Cardiac muscle cell (in vitro differentiated cells and primary cell): ENCODE measurements at regions not wholly inside any gene's neighbourhood (a gene's known extent, or its start where the extent isn't known, plus 50 kb on each side); places are given as distances from the start of the nearest gene placed in this dataset.

Source experiments
- DNase-seq, 2 donors: peaks; one replicate each; pipeline versions ENCODE4 v3.0.0 to v3.0.0-alpha.2; 2010 to 2017; ENCODE audit warnings: low read depth in 1 of 2, low spot score in 1 of 2
- H3K27ac ChIP-seq: fragments of 200-600 bp; sonication (generic); 2 replicates; pipeline ENCODE4 v1.5.1; 2016
- H3K27me3 ChIP-seq: fragments of 200-600 bp; sonication (generic); 2 replicates; pipeline ENCODE4 v1.6.0; 2016; ENCODE audit warnings: control low read depth
- H3K36me3 ChIP-seq: fragments of 200-600 bp; sonication (generic); 2 replicates; pipeline ENCODE4 v1.5.1; 2016; ENCODE audit warnings: control low read depth
- H3K4me1 ChIP-seq: fragments of 200-600 bp; sonication (generic); 2 replicates; pipeline ENCODE4 v1.8.1; 2017; ENCODE audit warnings: low read depth, mild to moderate bottlenecking, mixed run types
- H3K4me3 ChIP-seq: fragments of 200-600 bp; sonication (generic); 2 replicates; pipeline ENCODE4 v1.5.1; 2016; ENCODE audit warnings: mild to moderate bottlenecking
- H3K9me3 ChIP-seq: fragments of 200-600 bp; sonication (generic); 2 replicates; pipeline ENCODE4 v1.5.1; 2017; ENCODE audit warnings: low read depth, mild to moderate bottlenecking, control low read depth
- TF ChIP-seq, protein P1 (sequence below): IDR thresholded peaks from 2 replicates; pipeline ENCODE4 v1.5.1; 2012; ENCODE audit warnings: low read depth, mild to moderate bottlenecking, low read length

DNA sequence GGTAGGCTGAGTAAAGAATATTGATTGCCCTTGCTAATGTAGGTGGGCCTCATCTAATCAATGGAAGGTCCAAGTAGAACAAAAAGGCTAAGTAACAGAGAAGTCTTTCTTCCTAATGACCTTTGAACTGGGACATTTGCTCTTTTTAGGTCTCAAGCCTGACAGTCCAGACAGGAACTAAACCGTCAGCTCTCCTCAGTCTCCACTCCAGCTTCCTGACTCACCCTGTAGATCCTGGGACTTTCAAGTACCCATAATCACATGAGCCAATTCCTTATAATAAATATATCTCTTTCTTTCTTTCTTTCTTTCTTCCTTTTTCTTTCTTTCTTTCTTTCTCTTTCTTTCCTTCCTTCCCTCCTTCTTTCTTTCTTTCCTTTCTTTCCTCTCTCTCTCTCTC is 479.5 kb upstream of the PAPPA start:
- TF ChIP-seq, protein P1, sequence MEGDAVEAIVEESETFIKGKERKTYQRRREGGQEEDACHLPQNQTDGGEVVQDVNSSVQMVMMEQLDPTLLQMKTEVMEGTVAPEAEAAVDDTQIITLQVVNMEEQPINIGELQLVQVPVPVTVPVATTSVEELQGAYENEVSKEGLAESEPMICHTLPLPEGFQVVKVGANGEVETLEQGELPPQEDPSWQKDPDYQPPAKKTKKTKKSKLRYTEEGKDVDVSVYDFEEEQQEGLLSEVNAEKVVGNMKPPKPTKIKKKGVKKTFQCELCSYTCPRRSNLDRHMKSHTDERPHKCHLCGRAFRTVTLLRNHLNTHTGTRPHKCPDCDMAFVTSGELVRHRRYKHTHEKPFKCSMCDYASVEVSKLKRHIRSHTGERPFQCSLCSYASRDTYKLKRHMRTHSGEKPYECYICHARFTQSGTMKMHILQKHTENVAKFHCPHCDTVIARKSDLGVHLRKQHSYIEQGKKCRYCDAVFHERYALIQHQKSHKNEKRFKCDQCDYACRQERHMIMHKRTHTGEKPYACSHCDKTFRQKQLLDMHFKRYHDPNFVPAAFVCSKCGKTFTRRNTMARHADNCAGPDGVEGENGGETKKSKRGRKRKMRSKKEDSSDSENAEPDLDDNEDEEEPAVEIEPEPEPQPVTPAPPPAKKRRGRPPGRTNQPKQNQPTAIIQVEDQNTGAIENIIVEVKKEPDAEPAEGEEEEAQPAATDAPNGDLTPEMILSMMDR = no peak
- no peak for DNase-seq
- no peak overlapping the region for H3K4me3 ChIP-seq
- H3K27me3 ChIP-seq = no peaks in the 10 kb centered on the region
- no peaks in the 10 kb centered on the region for H3K9me3 ChIP-seq
- H3K27ac ChIP-seq = no peak overlapping the region
- H3K4me1 ChIP-seq = no peaks in the 10 kb centered on the region
- H3K36me3 ChIP-seq = no peaks in the 10 kb centered on the region

DNA sequence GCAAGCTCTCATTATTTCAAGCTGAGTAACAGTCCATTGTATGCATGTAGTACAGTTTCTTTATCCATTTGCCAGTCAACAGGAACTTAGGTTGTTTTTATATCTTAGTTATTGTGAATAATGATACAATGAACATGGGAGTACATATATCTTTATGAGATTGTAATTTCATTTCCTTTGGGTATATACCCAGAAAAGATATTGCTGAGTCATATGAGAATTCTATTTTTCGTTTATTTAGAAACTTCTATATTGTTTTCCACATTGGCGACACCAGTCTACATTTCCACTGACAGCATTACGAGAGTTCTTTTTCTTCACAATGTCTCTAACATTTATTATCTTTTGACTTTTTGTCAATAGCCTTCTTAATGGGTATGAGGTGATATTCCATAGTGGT is 477.8 kb upstream of the PAPPA start:
- Histone ChIP-seq H3K4me3 (no peak overlapping the region), H3K36me3 (no peaks in the 10 kb centered on the region), H3K4me1 (no peaks in the 10 kb centered on the region), H3K27me3 (no peaks in the 10 kb centered on the region), H3K9me3 (no peaks in the 10 kb centered on the region), H3K27ac (no peak overlapping the region)
- TF ChIP-seq, protein P1 = no peak
- no peak for DNase-seq

DNA sequence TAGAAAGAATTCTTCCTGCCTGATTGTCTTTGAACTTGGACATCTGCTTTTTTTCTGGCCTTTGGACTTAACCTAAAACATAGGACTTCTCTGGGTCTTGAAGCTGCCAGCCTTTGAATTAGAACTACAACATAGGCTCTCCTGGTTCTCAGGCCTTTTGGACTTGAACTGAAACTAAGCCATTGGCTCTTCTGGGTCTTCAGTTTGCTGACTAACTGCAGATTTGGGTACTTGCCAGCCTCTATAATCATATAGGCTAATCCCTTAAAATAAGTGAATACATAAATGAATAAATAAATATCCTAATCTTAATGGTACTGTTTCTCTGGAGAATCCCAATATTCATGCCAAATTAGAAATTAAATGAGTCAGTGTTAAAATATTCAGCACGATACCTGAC is 473.4 kb upstream of the PAPPA start:
- TF ChIP-seq, protein P1 = no peak
- no peaks in the 10 kb centered on the region for H3K9me3 ChIP-seq
- DNase-seq = peak in 1 of 2 donors; percentile 38
- no peaks in the 10 kb centered on the region for H3K4me1 ChIP-seq
- H3K27me3 ChIP-seq = no peaks in the 10 kb centered on the region
- no peak overlapping the region for H3K27ac ChIP-seq
- H3K4me3 ChIP-seq = no peak overlapping the region
- no peaks in the 10 kb centered on the region for H3K36me3 ChIP-seq

DNA sequence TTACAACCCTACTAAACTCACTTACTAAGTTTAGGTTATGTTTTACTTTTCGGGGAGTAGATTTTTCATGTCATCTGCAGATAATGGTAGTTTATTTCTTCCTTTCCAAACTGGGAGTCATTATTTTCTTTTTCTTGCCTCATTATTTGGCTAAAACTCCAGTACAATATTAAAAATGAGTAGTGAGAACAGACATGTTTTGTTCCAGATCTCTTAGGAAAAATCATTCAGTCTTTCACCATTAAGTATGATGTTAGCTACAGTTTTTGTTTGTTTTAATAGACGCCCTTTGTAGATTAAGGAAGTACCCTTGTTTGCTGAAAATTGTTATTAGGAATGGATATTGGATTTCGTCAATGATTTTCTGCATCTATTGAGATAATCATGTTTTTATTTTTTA is 472.0 kb upstream of the PAPPA start:
- TF ChIP-seq, protein P1 = no peak
- no peaks in the 10 kb centered on the region for H3K27me3 ChIP-seq
- no peaks in the 10 kb centered on the region for H3K9me3 ChIP-seq
- no peaks in the 10 kb centered on the region for H3K36me3 ChIP-seq
- DNase-seq = no peak
- no peak overlapping the region for H3K4me3 ChIP-seq
- H3K4me1 ChIP-seq = no peaks in the 10 kb centered on the region
- H3K27ac ChIP-seq = no peak overlapping the region

DNA sequence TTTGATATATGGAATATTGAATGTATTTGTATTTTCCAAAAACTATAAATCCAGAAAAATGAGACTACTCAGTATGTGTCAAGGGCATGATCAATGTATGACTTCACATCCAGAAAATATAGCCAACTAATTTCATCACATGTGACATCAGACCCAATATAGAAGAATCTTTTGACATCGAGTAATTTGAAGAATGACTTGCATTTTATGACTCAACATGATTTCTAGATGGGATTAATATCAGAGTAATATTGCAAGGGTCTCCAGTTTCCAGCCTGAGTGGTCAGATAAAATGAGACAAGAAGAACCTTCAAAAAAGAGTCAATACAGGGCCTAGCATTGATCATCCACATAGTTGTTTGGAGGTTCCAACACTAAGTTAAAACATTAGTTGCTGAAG is 467.5 kb upstream of the PAPPA start:
- H3K27ac ChIP-seq = no peak overlapping the region
- H3K9me3 ChIP-seq = no peaks in the 10 kb centered on the region
- H3K4me3 ChIP-seq = no peak overlapping the region
- H3K36me3 ChIP-seq = no peaks in the 10 kb centered on the region
- no peaks in the 10 kb centered on the region for H3K4me1 ChIP-seq
- no peaks in the 10 kb centered on the region for H3K27me3 ChIP-seq
- TF ChIP-seq, protein P1 = no peak
- DNase-seq = no peak

DNA sequence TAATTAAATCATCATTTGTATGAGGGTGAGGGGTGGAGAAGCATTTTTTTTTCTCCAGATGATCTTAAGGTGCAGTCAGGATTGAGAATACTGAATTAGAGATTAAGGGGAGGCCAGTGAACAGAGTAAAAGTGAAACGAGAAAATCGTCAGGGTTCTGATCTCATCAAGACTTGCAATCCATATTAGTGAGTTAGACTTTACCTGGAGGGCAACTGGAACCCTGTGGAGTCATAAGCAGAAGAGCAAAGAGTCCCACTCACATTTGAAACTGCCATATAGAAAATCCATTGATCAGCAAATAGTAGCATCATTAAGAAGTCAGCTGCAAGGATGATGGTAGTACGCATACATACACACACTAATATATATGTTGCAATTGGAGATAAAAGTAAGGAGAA is 466.2 kb upstream of the PAPPA start:
- no peak overlapping the region for H3K27ac ChIP-seq
- H3K27me3 ChIP-seq = no peaks in the 10 kb centered on the region
- no peak for DNase-seq
- TF ChIP-seq, protein P1 = no peak
- no peak overlapping the region for H3K4me3 ChIP-seq
- H3K4me1 ChIP-seq = no peaks in the 10 kb centered on the region
- no peaks in the 10 kb centered on the region for H3K9me3 ChIP-seq
- H3K36me3 ChIP-seq = no peaks in the 10 kb centered on the region
